HepG2 (cell line): ENCODE measurements at regions not wholly inside any gene's neighbourhood (a gene's known extent, or its start where the extent isn't known, plus 50 kb on each side); places are given as distances from the start of the nearest gene placed in this dataset.

Experiments
- CC2D1A ChIP-seq: sonication (generic); formaldehyde crosslinking; IDR thresholded peaks from 2 replicates; pipeline ENCODE4 v1.8.1; 2023; ENCODE audit warnings: mild to moderate bottlenecking, missing genetic modification reagents
- CENPBD1 ChIP-seq: sonication (generic); formaldehyde crosslinking; IDR thresholded peaks from 2 replicates; pipeline ENCODE4 v1.8.0; 2022; ENCODE audit warnings: missing genetic modification reagents, low read depth, mild to moderate bottlenecking, borderline replicate concordance
- DNMT3B ChIP-seq: conservative IDR thresholded peaks from 2 replicates; pipeline ENCODE4 v1.6.1; 2016; ENCODE audit warnings: missing biosample characterization, control low read depth
- GLMP ChIP-seq: sonication (generic); formaldehyde crosslinking; IDR thresholded peaks from 2 replicates; pipeline ENCODE4 v1.9.0; 2021; ENCODE audit warnings: missing genetic modification reagents, mild to moderate bottlenecking, borderline replicate concordance
- GZF1 ChIP-seq: sonication (generic); formaldehyde crosslinking; IDR thresholded peaks from 2 replicates; pipeline ENCODE4 v1.5.1; 2020; ENCODE audit warnings: mild to moderate bottlenecking, missing genetic modification reagents
- JUND ChIP-seq: sonication (generic); formaldehyde crosslinking; IDR thresholded peaks from 2 replicates; pipeline ENCODE4 v1.8.0; 2022; ENCODE audit warnings: mild to moderate bottlenecking, missing genetic modification reagents
- KDM4B ChIP-seq: sonication (generic); formaldehyde crosslinking; IDR thresholded peaks from 2 replicates; pipeline ENCODE4 v1.4.0; 2020; ENCODE audit warnings: missing genetic modification reagents
- MEIS1 ChIP-seq: sonication (generic); formaldehyde crosslinking; IDR thresholded peaks from 2 replicates; pipeline ENCODE4 v1.9.0; 2021; ENCODE audit warnings: mild to moderate bottlenecking, missing genetic modification reagents, moderate library complexity, borderline replicate concordance
- NFRKB ChIP-seq: fragments of 450-650 bp; IDR thresholded peaks from 2 replicates; pipeline ENCODE4 v1.6.1; 2017
- POGK ChIP-seq: sonication (generic); formaldehyde crosslinking; conservative IDR thresholded peaks from 2 replicates; pipeline ENCODE4 v1.8.0; 2022; ENCODE audit warnings: mild to moderate bottlenecking, moderate library complexity, missing genetic modification reagents
- RAD51 ChIP-seq: fragments of 450-650 bp; IDR thresholded peaks from 2 replicates; pipeline ENCODE4 v1.6.1; 2016; ENCODE audit warnings: borderline replicate concordance
- RFX3 ChIP-seq: IDR thresholded peaks from 2 replicates; pipeline ENCODE4 v1.6.1; 2016; ENCODE audit warnings: missing biosample characterization, missing genetic modification reagents
- SKI ChIP-seq: fragments of 450-650 bp; IDR thresholded peaks from one replicate; pipeline ENCODE4 v1.6.1; 2018; ENCODE audit warnings: mild to moderate bottlenecking; ENCODE audit not compliant: partially characterized antibody
- SOX5 ChIP-seq: IDR thresholded peaks from 2 replicates; pipeline ENCODE4 v1.6.1; 2016; ENCODE audit warnings: borderline replicate concordance
- THAP11 ChIP-seq: IDR thresholded peaks from 2 replicates; pipeline ENCODE4 v1.6.1; 2016; ENCODE audit warnings: missing biosample characterization, missing genetic modification reagents
- ZBTB7A ChIP-seq: sonication (generic); formaldehyde crosslinking; IDR thresholded peaks from 2 replicates; pipeline ENCODE4 v1.8.0; 2022; ENCODE audit warnings: mild to moderate bottlenecking, missing genetic modification reagents
- ZIK1 ChIP-seq: sonication (generic); formaldehyde crosslinking; IDR thresholded peaks from 2 replicates; pipeline ENCODE4 v1.5.0; 2020; ENCODE audit warnings: mild to moderate bottlenecking, low read depth, missing genetic modification reagents, borderline replicate concordance
- ZMAT5 ChIP-seq: sonication (generic); formaldehyde crosslinking; IDR thresholded peaks from 2 replicates; pipeline ENCODE4 v1.5.0; 2020; ENCODE audit warnings: mild to moderate bottlenecking, low read depth, missing genetic modification reagents, borderline replicate concordance
- ZNF329 ChIP-seq: sonication (generic); formaldehyde crosslinking; IDR thresholded peaks from 2 replicates; pipeline ENCODE4 v1.9.0; 2021; ENCODE audit warnings: low read depth, mild to moderate bottlenecking, missing genetic modification reagents
- ZNF331 ChIP-seq: sonication (generic); formaldehyde crosslinking; IDR thresholded peaks from 2 replicates; pipeline ENCODE4 v1.4.0; 2020; ENCODE audit warnings: missing genetic modification reagents
- ZNF34 ChIP-seq: sonication (generic); formaldehyde crosslinking; IDR thresholded peaks from 2 replicates; pipeline ENCODE4 v1.4.0; 2020; ENCODE audit warnings: mild to moderate bottlenecking, missing genetic modification reagents, borderline replicate concordance
- ZNF44 ChIP-seq: sonication (generic); formaldehyde crosslinking; IDR thresholded peaks from 2 replicates; pipeline ENCODE4 v1.5.1; 2020; ENCODE audit warnings: mild to moderate bottlenecking, missing genetic modification reagents
- ZNF503 ChIP-seq: sonication (generic); formaldehyde crosslinking; IDR thresholded peaks from 2 replicates; pipeline ENCODE4 v1.4.0; 2020; ENCODE audit warnings: missing genetic modification reagents
- ZNF660 ChIP-seq: sonication (generic); formaldehyde crosslinking; IDR thresholded peaks from 2 replicates; pipeline ENCODE4 v1.5.1; 2020; ENCODE audit warnings: mild to moderate bottlenecking, low read depth, missing genetic modification reagents, borderline replicate concordance
- ZSCAN29 ChIP-seq: sonication (generic); formaldehyde crosslinking; conservative IDR thresholded peaks from 2 replicates; pipeline ENCODE4 v1.4.0; 2020; ENCODE audit warnings: mild to moderate bottlenecking, missing genetic modification reagents

- no peak for TF ChIP-seq GLMP (CRISPR knock-in tag)
- TF ChIP-seq POGK (CRISPR knock-in tag) = no peak
- no peak for TF ChIP-seq GZF1 (CRISPR knock-in tag)
- no peak for TF ChIP-seq RAD51
- peak; percentile 71 for TF ChIP-seq ZNF331 (CRISPR knock-in tag)
- TF ChIP-seq ZNF329 (CRISPR knock-in tag) = no peak
- TF ChIP-seq ZIK1 (CRISPR knock-in tag) = no peak
- no peak for TF ChIP-seq RFX3 (CRISPR knock-in tag)
- no peak for TF ChIP-seq NFRKB
- TF ChIP-seq MEIS1 (CRISPR knock-in tag) = no peak
- TF ChIP-seq CC2D1A (CRISPR knock-in tag) = no peak
- TF ChIP-seq CENPBD1 (CRISPR knock-in tag) = no peak
- TF ChIP-seq ZSCAN29 = 0 out of 2 replicates have a peak, but pooled peaks have one; percentile 37
- TF ChIP-seq ZNF44 (CRISPR knock-in tag) = no peak
- TF ChIP-seq ZNF34 (CRISPR knock-in tag) = 0 out of 2 replicates have a peak, but pooled peaks have one; percentile 18
- TF ChIP-seq JUND (CRISPR knock-in tag) = no peak; the same call in 1 of the 2 replicates
- TF ChIP-seq ZMAT5 (CRISPR knock-in tag) = no peak
- no peak for TF ChIP-seq ZNF660 (CRISPR knock-in tag)
- no peak for TF ChIP-seq THAP11 (CRISPR knock-in tag)
- no peak for TF ChIP-seq SKI
- TF ChIP-seq KDM4B (CRISPR knock-in tag) = no peak
- TF ChIP-seq DNMT3B = no peak
- peak; percentile 83; the same call in 1 of the 2 replicates for TF ChIP-seq SOX5
- no peak for TF ChIP-seq ZBTB7A (CRISPR knock-in tag)
- TF ChIP-seq ZNF503 (CRISPR knock-in tag) = peak; percentile 63; the same call in 1 of the 2 replicates
Observed at GRCh38 chr21:43287795-43288755, 119.3 kb downstream of the CRYAA start (continued).
